ENCODE measurements at regions not wholly inside any gene's neighbourhood (a gene's known extent, or its start where the extent isn't known, plus 50 kb on each side); places are given as distances from the start of the nearest gene placed in this dataset.

- TF ChIP-seq CTCF (conservative IDR thresholded peaks at IDR 0.05) (no peak), ZFX (IDR thresholded peaks at IDR 0.05) (no peak)
These were observed 1050.0 kb upstream of the GHITM start for GRCh38 chr10:83089335-83089734.

All from C4-2B (cell line).